ENCODE measurements at regions not wholly inside any gene's neighbourhood (a gene's known extent, or its start where the extent isn't known, plus 50 kb on each side); places are given as distances from the start of the nearest gene placed in this dataset.
A peak's percentile ranks its signal among the peaks of the same experiment; 100 is the strongest.
"Not testable (repeated sequence)": the region's sequence is repeated elsewhere in the genome, so short reads cannot be mapped to it uniquely, and the experiment has no call there.

DNA sequence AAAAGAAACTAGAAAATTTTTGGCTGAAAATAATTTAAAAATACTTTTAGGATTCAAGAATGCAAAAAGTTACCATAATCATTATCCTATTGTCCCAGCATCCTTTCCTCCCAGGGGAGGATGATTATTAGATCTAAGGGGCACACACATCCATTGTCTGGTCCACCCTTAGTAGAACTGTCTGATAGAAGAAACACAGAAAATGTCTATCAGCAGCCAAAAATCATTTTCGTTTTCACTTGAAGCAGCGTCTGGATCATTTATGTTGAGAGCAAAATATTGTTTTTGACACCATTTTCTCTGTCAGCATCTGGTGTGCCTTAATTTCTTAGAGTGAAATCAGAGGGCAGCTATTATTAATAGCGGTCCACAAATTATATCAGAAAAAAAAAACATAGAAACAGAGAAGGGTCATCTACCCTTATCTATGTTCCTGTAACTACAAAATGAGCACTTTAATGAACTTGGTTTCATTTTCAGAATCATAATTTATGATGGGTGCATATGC, 446.3 kb downstream of the TRAM1L1 start:
- DNase-seq, result no peak

DNA sequence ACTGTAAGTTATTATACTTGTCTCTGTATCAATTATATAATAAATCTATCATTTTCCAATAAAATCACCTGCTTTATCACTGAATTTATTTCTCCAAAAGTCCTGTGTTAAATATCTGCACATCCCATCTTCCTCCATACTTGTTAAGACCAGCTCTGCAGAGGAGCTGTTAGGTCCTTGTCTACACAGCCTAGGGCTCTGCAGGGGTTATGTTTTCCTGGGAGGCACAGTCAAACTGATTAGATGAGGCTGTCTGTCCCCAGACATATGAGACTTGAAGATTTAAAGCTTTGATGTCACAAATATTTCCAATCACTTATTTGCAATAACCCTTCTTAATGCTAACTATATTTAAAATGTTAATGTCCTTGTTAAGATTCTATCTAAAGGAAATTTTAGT, 446.8 kb downstream of the TRAM1L1 start:
- no peak for DNase-seq

DNA sequence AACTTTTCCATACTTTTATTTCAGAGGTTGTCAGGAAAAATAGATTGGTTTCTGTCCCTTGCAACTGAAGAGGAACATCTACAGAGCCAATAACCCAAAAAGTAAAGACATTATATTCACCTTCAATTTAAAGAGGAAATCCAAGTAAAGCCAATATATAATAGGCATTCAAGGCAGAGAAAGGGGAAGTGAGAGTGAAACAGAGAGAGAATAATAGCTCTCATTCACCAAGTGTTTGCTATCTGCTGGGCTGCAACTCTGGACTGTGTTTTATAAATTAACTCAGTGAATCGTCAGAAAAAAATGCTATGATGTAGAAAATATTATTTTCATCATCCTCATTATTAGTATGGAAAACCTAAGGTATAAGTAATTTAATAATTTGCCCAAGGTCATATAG, 448.5 kb downstream of the TRAM1L1 start:
- DNase-seq, result peak; percentile 33

DNA sequence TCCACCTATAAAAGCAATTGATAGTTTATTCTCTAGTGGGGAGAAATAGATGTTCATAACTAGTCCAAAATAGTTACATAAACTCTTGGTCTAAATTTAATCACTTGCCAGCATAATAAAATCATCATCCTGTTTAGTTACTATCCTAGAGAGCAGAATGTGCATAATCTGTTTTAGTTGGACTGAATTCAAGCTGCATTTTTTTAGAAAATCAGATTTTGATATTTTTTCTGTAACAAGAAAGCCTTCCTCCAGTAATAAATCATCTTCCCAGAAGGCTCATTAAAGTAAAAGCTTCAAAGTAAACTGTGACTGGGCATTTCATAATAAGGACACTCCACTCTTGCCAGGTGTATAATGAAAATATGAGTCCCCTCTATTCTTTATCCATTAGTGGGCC, 453.1 kb downstream of the TRAM1L1 start:
- DNase-seq, result no peak

DNA sequence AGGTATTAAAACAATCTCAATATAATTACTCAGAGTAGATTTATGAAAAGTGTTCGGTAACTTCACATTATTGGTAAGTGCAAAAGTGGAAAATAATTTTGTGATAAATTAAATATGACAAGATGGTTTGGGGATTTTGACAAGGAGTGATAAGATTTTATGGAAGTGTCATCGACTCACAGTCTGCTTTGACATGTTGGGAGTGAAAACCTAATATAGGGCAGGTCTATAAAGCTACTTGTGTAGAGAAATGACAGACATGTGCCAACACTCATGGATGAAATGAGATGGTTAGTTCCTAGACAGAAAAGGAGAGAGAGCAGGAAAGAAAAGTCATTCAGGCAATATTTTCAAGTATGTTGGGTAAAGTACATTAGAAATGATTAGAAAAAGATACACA, 456.8 kb downstream of the TRAM1L1 start:
- DNase-seq, result no peak

DNA sequence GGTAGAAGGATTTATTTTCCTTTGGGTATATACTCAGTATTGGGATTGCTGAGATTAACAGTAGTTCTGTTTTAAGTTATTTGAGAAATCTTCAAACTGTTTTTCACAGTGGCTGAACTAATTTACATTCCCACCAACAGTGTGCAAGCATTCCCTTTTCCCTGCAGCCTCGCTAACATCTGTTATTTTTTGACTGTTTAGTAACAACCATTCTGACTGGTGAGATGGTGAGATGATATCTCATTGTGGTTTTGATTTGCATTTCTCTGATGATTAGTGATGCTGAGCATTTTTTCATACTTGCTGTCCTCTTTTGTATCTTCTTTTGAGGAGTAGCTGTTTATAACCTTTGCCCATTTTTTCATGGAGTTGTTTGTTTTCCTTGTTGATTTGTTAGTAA, 457.8 kb downstream of the TRAM1L1 start:
- no peak for DNase-seq

DNA sequence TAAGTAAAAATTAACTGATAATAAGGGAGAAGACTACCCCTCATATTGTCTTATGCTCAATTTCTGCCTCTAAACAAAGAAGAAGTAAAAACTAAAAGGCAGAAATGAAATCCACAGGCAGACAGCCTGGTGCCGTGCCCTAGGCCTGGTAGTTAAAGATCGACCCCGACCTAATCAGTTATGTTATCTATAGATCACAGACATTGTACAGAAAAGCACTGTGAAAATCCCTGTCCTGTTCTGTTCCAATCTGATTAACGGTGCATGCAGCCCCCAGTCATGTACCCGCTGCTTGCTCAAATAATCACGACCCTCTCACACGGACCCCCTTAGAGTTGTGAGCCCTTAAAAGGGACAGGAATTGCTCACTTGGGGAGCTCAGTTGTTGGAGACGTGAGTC, 465.9 kb downstream of the TRAM1L1 start:
- not testable (repeated sequence) for DNase-seq

DNA sequence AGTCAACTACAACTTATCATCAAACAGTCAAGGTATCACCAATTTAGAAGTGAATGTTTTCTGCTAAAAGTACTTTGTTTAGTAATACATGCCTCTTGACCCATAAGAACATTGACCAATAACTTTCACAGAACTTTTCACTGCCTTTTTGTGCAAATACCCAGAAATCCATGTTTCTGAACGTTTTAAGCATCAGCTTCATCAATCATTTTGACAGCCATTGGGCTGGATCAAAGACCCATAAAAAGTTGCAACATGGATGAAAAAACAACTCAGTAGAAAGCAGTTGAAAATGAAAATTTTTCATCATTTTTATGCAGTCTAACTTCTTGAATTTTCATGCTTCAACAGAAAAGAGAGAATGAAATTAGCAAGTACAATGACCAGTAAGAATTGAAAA, 466.7 kb downstream of the TRAM1L1 start:
- DNase-seq, result no peak

DNA sequence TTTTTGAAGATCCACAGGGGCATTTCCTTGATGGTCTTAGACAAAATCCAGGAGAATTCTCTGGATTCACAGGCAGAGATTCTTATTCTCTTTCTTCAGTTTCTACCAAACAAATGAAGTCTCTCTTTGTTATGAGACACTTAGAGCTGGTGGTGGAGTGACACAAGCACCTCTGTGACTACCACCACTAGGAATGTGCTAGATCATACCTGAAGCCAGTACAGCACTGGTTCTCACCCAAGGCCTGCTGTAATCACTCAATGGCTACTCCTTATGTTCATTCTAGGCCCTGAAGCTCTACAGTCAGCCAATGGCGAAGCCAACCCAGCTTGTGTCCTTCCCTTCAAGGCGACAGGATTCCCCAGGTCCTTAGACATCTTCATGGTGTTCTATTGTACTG, 482.3 kb downstream of the TRAM1L1 start:
- no peak for DNase-seq

DNA sequence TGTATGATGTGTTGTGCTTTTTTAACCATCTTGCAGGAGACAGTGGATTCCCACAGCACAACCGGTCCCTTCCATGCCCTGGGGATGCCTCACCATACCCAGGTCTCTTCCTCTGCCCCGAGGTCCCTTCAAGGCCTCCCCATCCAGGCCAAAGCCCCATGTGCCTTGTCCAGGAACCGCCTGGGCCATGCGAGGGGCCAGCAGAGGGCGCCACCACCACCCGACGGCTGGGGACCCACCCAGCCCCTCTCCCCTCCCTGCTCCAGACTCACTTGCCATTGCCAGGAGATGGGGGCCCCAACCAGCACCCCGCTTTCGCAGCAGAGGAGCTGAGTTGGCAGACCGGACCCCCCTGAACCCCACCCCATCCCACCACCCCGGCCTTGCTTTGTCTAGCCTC, 485.5 kb downstream of the TRAM1L1 start:
- DNase-seq, result no peak

DNA sequence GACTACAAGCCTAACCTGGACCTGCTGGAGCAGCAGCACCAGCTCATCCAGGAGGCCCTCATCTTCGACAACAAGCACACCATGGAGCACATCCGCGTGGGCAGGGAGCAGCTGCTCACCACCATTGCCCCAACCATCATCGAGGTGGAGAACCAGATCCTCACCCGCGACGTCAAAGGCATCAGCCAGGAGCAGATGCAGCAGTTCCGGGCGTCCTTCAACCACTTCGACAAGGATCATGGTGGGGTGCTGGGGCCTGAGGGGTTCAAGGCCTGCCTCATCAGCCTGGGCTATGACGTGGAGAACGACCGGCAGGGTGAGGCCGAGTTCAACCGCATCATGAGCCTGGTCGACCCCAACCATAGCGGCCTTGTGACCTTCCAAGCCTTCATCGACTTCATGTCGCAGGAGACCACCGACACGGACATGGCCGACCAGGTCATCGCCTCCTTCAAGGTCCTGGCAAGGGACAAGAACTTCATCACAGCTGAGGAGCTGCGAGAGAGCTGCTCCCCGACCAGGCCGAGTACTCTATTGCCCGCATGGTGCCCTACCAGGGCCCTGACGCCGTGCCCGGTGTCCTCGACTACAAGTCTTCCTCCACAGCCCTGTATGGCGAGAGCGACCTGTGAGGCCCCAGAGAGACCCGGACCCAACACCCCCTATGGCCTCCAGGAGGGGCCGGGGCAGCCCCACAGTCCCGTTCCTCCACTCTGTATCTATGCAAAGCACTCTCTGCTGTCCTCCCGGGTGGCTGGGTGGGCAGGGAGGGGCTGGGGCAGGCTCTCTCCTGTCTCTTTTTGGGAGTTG, 486.2 kb downstream of the TRAM1L1 start:
- DNase-seq, result no peak

DNA sequence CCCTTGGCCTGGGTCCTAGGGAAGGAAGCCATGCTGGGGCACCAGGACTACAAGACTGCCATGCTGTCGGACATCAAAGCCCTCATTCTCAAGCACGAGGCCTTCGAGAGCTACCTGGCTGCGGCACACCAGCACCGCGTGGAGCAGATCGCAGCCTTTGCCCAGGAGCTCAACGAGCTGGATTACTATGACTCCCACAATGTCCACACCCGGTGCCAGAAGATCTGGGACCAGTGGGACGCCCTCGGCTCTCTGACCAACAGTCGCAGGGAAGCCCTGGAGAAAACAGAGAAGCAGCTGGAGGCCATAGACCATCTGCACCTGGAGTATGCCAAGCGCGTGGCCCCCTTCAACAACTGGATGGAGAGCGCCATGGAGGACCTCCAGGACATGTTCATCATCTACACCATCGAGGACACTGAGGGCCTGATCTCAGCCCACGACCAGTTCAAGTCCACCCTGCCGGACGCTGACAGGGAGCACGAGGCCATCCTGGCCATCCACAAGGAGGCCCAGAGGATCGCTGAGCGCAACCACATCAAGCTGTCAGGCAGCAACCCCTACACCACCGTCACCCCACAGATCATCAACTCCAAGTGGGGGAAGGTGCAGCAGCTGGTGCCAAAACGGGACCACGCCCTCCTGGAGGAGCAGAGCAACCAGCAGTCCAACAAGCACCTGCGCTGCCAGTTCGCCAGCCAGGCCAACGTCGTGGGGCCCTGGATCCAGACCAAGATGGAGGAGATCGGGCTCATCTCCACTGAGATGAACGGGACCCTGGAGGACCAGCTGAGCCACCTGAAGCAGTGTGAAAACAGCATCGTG, 487.0 kb downstream of the TRAM1L1 start:
- no peak for DNase-seq

DNA sequence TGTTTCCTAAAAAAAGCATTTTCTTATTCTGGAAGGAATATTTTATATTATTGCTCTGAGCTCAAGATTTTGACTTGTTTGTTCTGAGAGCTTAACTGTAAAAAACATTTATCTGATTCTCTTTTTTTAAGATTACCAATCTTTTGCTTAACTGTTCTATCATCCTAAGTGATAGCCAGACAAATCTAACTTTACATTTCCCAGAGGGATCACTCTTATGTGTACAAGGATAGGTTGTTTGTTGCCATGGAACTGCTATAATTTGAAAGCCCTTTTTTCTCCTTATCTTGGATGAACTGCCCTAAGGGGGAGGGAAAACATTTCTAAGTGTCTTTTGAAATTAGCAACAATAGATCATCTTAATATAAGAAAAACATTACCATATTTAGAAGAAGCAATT, 494.7 kb downstream of the TRAM1L1 start:
- no peak for DNase-seq

DNA sequence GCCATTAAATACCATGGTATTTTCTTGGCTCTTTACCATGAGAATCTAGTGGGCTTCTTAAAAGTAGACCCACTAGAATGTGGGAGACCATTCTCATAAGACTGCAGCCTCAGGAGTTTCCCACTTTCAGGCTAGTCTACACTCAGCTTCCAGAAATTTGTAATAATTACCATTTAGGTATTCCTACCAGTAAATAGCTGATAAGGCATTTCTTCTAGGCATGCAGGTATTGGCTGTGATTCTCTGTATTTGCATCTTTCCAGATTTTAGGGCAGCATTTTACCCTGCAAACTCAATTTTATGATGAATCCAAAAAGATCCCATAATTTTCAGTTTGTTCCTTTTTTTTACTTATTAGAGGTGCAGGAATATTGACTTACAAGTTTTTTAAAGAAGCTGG, 496.6 kb downstream of the TRAM1L1 start:
- DNase-seq, result no peak

DNA sequence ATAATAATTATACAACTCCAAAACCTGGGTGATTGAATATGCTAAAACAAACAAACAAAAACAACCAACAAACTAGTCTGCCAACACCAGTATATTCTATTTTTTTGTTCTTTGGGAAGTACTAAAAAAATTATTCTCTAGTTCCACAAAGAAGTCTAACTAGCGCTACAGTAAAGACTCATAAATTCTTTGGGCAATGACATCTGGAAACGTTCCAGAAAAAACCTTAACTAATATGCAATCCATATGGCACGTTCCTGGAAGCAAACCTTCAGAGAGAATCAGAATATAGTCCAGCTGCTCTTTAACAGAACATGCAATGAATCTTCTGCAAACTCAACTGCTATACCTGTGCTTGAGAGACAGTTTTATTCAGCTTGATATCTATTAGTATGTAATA, 500.1 kb downstream of the TRAM1L1 start:
- DNase-seq, result no peak

DNA sequence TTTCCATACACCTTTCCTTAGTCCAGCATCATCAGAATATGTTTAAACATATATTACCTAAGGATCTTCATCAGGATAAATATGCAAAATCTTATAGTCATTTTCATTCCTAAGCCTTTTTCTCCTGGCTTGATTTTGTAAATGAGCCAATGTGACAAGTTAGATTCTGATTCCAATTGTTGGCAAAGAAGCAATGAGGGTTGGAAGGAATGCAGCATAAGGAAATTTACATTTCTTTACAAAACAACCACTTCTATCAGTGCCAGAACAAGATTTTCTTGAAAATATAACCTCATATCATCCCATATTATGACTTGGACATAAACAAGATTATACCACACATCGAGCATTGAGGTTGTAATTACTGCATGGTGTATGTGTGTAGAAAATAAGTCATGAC, 508.1 kb downstream of the TRAM1L1 start:
- no peak for DNase-seq

DNA sequence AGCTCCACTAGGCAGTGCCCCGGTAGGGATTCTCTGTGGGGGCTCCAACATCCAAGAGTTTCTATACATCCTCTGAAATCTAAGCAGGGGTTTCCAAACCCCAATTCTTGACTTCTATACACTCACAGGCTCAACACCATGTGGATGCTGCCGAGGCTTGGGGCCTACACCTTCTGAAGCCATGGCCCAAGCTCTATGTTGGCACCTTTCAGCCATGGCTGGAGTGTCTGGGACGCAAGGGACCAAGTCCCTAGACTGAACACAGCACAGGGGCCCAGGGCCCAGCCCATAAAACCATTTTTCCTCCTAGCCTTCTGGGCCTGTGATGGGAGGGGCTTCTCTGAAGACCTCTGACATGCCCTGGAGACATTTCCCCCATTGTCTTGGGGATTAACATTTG, 511.8 kb downstream of the TRAM1L1 start:
- DNase-seq, result no peak

DNA sequence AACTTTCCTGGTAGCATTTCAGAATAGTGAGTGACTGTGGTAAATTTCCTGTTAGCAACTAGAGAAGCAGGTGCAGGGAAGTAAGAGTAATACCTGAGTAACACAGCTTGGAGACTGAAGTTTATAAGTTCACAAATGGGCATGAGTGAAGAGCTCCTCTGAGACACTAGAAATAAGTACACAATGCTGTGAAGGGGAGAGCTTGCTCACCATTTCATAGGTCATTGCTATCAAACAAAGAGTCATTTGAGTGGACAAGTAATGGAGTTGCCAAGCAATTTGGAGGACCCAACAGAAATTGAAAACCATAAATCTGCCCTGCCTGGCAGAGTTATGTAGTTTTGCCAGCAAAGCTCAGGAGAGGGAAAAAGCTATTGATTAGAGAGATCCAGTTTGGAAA, 523.6 kb downstream of the TRAM1L1 start:
- DNase-seq, result no peak

DNA sequence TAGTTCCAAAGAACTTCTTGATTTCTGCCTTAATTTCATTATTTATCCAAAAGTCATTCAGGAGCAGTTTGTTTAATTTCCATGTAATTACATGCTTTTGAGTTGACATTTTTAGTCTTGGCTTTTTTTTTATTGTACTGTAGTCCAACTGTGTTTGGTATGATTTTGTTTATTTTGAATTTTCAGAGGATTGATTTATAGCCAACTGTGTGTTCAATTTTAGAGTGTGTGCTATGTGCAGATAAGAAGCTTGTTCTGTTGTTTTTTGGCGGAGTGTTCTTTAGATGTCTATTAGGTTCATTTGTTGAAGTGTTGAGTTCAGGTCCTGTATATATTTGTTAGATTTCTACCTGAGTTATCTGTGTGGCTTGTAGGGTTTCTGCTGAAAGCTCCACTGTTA, 533.6 kb downstream of the TRAM1L1 start:
- DNase-seq, result no peak

DNA sequence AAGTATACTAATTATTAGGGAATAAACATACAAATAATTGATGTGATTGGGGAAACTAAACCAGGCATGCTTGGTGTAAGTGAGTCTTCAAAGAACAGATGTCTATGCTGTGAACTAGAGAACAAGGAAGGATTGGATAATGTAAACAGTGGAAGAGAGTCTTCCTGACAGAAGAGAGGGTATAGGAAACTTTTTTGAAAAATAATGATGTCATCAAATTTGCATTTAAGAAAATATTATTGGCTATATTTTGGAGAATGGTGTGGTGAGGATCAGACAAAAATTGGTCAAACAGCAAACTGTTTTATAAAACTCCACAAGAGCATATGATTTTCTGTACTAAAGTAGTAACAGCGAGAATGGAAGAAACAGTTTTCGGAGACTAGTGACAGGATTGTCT, 537.7 kb downstream of the TRAM1L1 start:
- DNase-seq, result no peak

DNA sequence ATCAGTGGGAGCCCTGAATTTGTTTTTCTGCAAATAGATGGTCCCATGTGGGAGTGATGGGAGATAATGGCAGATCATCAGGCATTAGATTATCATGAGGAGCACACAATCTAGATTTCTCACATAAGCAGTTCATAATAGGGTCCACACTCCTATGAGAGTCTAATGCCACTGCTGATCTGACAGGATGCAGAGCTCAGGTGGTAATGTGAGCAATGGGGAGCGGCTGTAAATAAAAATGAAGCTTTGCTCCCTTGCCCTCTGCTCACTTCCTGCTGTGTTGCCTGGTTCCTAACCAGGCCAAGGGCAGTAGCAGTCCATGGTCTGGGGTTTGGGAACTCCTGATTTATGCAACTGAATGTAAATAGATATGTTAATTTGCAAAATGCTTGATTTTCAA, 538.6 kb downstream of the TRAM1L1 start:
- DNase-seq, result no peak

DNA sequence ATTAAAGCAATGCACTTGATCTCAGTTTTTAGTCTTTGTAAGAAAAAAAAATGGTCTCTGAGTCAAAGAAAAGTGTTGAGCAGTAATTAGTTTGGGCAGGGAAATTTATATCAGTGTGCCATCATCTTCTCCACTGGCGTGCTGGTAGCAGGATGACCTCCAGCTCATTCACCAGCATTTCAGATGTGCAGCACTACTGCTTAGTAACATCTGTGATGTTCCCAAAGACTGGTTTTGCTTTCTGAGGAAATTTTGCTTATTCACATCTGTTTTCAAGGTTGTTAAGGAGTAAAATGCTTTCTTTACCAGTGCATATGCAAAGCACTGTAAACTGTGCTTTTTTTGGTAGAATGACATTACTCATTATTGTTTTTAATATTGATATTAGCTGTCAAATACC, 540.4 kb downstream of the TRAM1L1 start:
- no peak for DNase-seq

DNA sequence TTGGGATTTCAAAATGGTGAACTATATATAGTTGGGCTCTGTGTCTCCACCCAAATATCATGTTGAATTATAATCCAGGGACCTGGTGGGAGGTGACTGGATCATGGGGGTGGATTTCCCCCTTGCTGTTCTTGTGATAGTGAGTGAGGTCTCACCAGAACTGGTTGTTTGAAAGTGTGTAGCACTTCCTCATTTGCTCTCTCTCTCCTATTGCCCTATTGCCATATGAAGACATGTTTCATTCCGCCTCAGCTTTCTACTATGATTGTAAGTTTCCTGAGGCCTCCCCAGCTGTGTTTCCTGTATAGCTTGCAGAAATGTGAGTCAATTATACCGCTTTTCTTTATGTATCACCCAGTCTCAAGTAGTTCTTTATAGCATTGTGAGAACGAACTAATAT, 545.6 kb downstream of the TRAM1L1 start:
- DNase-seq, result no peak

DNA sequence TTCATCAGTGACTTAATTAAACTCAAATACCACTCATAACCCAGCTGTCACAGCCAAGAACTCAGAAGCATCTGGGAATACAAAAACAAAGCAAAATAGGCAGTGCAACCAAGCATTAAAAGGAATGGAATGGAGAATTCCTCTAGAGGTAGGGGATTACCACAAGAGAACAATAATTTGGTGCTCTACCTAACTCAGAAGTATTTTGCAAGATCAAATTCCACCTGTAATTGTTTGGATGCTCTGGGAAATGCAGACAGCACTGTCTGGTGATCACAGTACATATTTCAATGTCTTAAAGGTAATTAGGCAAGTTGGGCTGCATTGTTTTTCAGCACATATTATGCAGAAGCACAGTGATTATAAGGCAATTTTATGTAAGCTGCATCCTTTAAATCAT, 547.5 kb downstream of the TRAM1L1 start:
- no peak for DNase-seq
